Peyer's patch (tissue), 4 donors: ENCODE measurements at regions not wholly inside any gene's neighbourhood (a gene's known extent, or its start where the extent isn't known, plus 50 kb on each side); places are given as distances from the start of the nearest gene placed in this dataset.

Source experiments
- DNase-seq, 3 donors: peaks; one replicate each; pipeline ENCODE4 v3.0.0-alpha.2; 2017 to 2019
- H3K27ac ChIP-seq, 4 donors: fragments of 200-600 bp; sonication (generic); one replicate each; pipeline ENCODE4 v1.5.1; 2016 to 2019
- H3K27me3 ChIP-seq, 2 donors: fragments of 200-600 bp; sonication (generic); one replicate each; pipeline ENCODE4 v1.5.1; 2019
- H3K36me3 ChIP-seq, 3 donors: fragments of 200-600 bp; sonication (generic); one replicate each; pipeline ENCODE4 v1.5.1; 2016 to 2019
- H3K4me1 ChIP-seq, 4 donors: fragments of 200-600 bp; sonication (generic); one replicate each; pipeline ENCODE4 v1.5.1; 2016 to 2019
- H3K4me3 ChIP-seq, 4 donors: fragments of 200-600 bp; sonication (generic); 1 replicate in 3 of 4; 2 replicates in 1 of 4; pipeline ENCODE4 v1.5.1; 2016 to 2019; ENCODE audit warnings: mild to moderate bottlenecking in 1 of 4
- H3K9me3 ChIP-seq, 4 donors: fragments of 200-600 bp; sonication (generic); one replicate each; pipeline ENCODE4 v1.5.1; 2016 to 2019; ENCODE audit warnings: mild to moderate bottlenecking in 1 of 4
- CTCF ChIP-seq, 6 experiments: fragments of 450-650 bp in 4 of 6; fragments of 200-600 bp in 2 of 6; sonication (generic) in 1 of 6; IDR thresholded peaks; one replicate each; pipeline ENCODE4 v1.5.1; 2017 to 2019; ENCODE audit warnings: antibody characterized with exemption in 6 of 6, mild to moderate bottlenecking in 3 of 6, moderate library complexity in 1 of 6
- POLR2A ChIP-seq, 2 donors: fragments of 450-650 bp; IDR thresholded peaks; one replicate each; pipeline ENCODE4 v1.5.1; 2017; ENCODE audit warnings: antibody characterized with exemption in 2 of 2, mild to moderate bottlenecking in 2 of 2, moderate library complexity in 2 of 2

DNA sequence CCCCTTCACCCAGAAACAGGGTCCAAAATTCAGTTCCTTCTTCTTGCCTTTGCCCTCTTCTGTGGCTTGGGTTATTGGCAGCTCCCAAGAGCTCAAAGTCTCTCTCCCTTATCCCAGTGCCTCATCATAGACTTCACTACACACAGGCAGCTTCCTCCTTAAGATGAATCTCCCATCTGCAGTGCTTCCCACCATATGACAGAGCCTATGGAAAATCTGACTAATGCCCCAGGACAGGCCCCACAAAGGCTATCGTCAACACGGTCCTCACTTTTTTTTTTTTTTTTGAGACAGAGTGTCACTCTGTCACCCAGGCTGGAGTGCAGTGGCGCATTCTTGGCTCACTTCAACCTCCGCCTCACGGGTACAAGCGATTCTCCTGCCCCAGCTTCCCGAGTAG is 194.1 kb downstream of the MEX3B start:
- Histone ChIP-seq H3K9me3 (no peaks in the 10 kb centered on the region), H3K27ac (no peak overlapping the region), H3K36me3 (no peaks in the 10 kb centered on the region), H3K4me1 (no peaks in the 10 kb centered on the region), H3K27me3 (no peaks in the 10 kb centered on the region), H3K4me3 (no peak overlapping the region)
- DNase-seq = no peak
- TF ChIP-seq CTCF (IDR thresholded peaks at IDR 0.05) (no peak), POLR2A (IDR thresholded peaks at IDR 0.05) (no peak)

DNA sequence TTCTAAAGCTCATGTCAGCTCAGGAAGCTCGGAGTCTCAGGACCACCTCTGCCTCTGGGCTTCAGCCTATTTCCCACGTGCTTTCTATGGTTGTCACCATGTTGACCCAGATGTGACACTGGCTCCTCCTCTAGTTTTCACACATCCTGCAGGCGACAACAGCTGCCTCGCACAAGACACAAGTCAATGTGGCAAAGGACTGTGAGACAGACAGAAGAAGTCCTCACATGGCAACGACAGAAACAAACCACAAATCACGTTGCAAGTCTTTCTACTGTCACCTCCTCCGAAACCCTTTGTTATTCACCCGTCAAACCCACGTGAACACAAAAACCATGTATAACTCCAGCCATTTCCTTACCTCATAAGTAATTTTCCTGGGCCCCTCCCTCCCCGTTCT is 194.5 kb downstream of the MEX3B start:
- Histone ChIP-seq H3K4me3 (no peak overlapping the region), H3K27me3 (no peaks in the 10 kb centered on the region), H3K36me3 (no peaks in the 10 kb centered on the region), H3K9me3 (no peaks in the 10 kb centered on the region), H3K4me1 (no peaks in the 10 kb centered on the region), H3K27ac (no peak overlapping the region)
- DNase-seq = no peak
- TF ChIP-seq POLR2A (IDR thresholded peaks at IDR 0.05) (no peak), CTCF (IDR thresholded peaks at IDR 0.05) (no peak)

DNA sequence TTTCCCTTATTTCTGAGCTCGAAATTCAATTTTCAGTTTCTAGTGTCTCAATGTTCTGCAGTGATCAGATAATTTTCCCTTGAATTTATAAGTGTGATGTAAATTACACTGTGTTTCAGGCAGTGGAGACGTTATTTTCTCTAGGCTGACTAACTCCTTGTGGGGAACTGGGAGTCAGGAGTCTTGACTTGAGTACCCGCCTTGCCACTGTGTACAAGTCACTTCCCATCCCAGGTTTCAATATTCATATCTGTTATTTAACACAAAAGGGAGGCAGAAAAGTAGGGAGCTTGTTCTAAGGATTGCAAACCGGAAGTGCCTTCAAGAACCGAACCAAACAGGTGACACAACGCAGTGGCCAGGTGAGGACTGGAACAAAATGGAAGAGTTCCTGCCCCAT is 196.5 kb downstream of the MEX3B start:
- H3K9me3 ChIP-seq = no peaks in the 10 kb centered on the region
- no peaks in the 10 kb centered on the region for H3K4me1 ChIP-seq
- no peaks in the 10 kb centered on the region for H3K36me3 ChIP-seq
- TF ChIP-seq CTCF (IDR thresholded peaks at IDR 0.05) = no peak
- no peak for TF ChIP-seq POLR2A (IDR thresholded peaks at IDR 0.05)
- no peak overlapping the region for H3K4me3 ChIP-seq
- H3K27ac ChIP-seq = no peak overlapping the region
- no peak for DNase-seq
- H3K27me3 ChIP-seq = no peaks in the 10 kb centered on the region

DNA sequence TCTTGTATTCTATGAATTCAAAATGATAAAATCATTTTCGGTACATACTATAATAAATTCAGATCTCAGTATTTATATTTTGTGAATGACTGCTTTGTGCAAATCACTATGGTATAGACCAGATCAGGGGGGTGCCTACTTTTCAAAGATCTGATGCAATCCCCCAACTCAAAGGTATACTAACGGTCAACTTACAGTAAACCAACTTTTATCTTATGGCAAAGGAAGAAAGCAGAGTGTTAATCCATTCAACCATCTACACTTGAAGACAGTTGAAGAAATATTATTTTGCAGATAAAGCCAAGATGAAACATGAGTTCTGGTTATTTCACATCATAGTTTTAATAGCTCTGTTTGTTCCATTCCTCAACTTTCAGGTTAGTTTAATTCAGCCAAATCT is 197.1 kb downstream of the MEX3B start:
- H3K4me1 ChIP-seq = no peaks in the 10 kb centered on the region
- no peak overlapping the region for H3K27ac ChIP-seq
- H3K36me3 ChIP-seq = no peaks in the 10 kb centered on the region
- H3K27me3 ChIP-seq = no peaks in the 10 kb centered on the region
- H3K4me3 ChIP-seq = no peak overlapping the region
- TF ChIP-seq CTCF (IDR thresholded peaks at IDR 0.05) = no peak
- no peak for TF ChIP-seq POLR2A (IDR thresholded peaks at IDR 0.05)
- H3K9me3 ChIP-seq = no peaks in the 10 kb centered on the region
- DNase-seq = no peak

- Histone ChIP-seq H3K4me1 (no peaks in the 10 kb centered on the region), H3K27me3 (no peaks in the 10 kb centered on the region), H3K9me3 (no peaks in the 10 kb centered on the region), H3K4me3 (no peak overlapping the region), H3K27ac (no peak overlapping the region), H3K36me3 (no peaks in the 10 kb centered on the region)
- no peak for DNase-seq
- TF ChIP-seq POLR2A (IDR thresholded peaks at IDR 0.05) = no peak
- no peak for TF ChIP-seq CTCF (IDR thresholded peaks at IDR 0.05)
Observed at GRCh38 chr15:81843757-81844407, 201.9 kb downstream of the MEX3B start.

GRCh38 chr15:81843226-81843625 is 202.6 kb downstream of the MEX3B start:
- TF ChIP-seq POLR2A (IDR thresholded peaks at IDR 0.05) (no peak), CTCF (IDR thresholded peaks at IDR 0.05) (no peak)
- DNase-seq = no peak

More at GRCh38 chr15:81843226-81843625, 202.6 kb downstream of the MEX3B start:
- no peaks in the 10 kb centered on the region for H3K36me3 ChIP-seq
- no peaks in the 10 kb centered on the region for H3K4me1 ChIP-seq
- H3K27ac ChIP-seq = no peak overlapping the region
- H3K27me3 ChIP-seq = no peaks in the 10 kb centered on the region
- no peaks in the 10 kb centered on the region for H3K9me3 ChIP-seq
- H3K4me3 ChIP-seq = no peak overlapping the region
